HG02642 (cell line): ENCODE measurements at regions not wholly inside any gene's neighbourhood (a gene's known extent, or its start where the extent isn't known, plus 50 kb on each side); places are given as distances from the start of the nearest gene placed in this dataset.

Source experiments
- ATAC-seq: cut with Tn5 transposase; IDR thresholded peaks from one replicate; pipeline ENCODE4 v1.9.1; 2021; ENCODE audit warnings: mild to moderate bottlenecking; ENCODE audit not compliant: unreplicated experiment, poor library complexity

DNA sequence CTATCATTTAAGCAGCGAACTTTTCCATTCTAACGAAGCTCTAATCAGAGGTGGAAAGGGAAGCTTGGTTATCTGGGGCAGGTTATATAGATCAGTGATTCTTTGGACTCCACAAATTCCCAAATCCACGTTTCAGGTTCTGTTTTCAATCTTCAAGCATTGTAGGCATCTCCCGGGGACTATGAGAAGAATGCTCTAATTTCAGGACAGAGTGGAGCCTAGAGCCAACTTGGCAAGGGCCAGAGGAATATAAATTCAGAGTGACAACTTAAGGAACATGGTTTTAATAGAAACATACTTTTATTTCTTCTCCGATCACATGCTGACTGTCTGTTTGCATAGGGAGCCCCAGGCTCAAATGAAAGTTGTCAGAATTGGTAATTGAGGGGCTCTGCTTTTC is 514.0 kb upstream of the KLF4 start:
- no peak for ATAC-seq

DNA sequence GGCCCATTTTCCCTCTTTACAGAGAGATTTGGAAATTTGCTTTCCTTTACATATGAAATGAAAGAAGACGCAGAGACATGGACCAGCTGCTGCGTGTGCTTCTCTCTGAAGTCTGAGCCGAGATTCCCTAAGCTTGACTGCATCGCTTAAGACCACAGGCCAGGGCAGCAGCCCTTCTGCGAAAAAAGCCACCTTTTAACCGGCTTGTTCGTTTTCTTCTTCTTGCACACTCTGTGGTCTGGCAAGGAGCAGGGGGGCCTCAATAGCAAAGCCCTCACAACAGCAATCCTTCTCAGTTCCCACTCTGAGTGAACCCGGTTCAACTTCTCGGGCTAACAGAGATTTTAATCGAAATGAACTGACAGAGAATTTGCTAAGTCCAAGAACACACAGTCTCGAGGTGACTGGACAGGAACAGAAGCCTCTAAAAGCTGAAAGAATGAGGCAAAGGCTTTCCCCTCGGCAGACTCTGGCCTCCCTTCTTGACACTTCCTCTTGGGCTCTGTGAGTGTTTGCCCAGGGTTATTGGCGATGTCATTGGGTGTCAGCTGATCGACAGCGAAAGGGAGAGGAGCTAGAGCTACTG is 512.9 kb upstream of the KLF4 start:
- no peak for ATAC-seq

DNA sequence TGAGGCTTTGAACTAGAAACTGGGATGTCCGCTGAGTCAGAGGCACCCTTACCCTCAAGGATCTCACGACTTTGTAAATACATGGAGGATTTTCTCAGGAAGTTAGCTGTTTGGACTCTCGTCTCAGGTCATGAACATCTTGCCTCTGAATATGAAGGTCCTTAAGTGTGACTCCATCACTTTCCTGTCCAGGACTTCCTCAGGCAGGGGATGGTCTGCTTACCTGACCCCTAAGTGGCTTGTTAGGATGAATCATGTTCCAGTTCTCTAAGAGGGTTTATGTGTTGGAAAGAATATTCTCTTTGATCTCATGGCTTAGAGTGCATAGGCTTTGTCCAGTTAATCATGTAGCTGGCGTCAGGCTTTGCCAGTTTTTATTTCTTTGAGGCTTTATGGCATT is 511.7 kb upstream of the KLF4 start:
- ATAC-seq, result no peak

DNA sequence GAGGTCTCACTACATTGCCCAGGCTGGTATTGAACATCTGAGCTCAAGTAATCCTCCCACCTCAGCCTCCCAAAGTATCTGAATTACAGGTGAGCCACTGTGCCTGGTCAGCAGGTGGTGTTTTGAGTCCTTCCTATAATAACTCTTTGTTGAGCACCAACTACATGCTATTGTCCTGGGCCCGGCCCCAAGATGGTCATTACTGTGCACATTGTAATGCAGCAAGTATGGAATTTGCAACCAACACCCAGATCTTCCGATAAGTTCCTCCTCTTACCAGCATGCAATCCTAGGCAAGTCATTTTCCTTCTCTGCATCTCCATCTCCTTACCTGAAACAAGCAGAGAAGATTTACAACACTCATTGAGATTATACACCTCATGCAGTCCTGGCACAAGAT is 510.3 kb upstream of the KLF4 start:
- ATAC-seq, result no peak

DNA sequence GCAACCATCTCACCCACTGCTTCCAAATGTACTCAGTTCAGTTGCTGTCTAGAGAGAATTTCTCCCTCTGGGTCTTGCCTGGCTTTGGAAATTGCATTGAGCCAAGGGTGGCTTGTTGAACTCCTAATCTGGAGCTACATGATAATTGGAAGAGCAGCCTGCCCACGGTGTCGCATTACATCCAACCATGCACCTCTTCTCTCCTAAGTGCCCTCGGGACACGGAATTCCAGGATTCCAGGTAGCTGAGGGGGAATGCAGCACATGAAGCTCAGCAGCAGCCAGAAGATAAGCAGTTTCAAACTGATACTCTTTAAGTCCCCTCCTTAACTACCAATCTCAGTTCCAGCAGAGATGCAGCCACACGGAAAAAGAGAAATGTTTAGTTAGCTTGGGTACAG is 509.4 kb upstream of the KLF4 start:
- ATAC-seq, result no peak

DNA sequence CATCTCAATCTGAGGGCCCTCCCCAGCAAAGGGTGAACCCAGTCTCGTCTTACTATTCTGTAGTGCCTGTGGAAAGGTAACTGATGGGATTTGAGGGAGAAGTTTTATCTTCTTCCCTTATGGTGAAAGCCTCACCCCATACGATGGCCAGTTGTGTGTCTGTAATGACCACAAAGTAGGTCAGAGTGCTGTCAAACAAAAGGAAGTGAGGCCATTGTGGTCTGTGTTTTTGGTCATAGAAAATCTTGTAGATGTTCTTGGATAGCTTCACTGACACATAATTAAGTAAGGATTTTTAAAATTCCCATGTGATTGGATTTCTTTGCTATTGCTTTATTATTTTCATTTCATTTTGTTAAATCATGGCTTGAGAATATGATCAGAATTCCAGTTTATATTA is 505.1 kb upstream of the KLF4 start:
- ATAC-seq, result no peak

DNA sequence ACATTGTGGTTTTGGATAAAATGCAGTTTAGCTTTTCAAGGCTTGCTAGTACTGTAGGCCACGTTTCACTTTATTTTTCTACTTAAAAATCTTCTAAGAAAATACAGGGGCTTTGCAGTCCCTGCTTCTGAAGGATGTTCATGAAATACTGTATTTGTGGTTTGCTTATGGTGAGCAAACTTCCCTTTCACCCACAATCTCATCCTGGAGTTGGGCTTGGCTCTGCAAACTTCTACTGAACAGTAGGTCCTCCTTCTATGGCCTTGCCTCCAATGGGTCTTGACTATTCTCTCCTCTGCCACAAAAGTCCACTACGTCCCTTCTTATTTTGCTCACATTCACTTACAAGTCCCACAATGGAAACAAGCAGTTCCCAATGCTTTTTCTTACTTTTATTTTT is 502.7 kb upstream of the KLF4 start:
- ATAC-seq, result no peak

DNA sequence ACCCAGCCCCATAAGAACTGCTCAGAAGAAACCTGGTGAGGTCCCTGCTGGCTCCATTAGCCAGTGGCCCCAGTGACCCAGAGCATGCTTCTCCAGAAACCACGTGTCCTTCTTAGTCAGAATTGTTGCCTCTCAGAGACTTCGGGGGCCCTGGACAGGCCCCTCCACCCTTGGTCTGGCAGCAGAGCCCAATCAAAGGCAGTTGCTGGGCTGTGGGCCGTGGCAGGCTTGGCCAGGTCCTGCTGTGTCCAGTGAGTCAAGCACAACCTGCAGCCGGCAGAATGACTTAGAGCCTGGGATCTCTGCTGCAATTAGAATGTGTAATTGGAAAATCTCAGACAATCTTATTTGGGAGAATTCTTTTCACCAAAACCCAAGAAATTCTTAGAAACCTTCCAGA is 502.0 kb upstream of the KLF4 start:
- no peak for ATAC-seq

DNA sequence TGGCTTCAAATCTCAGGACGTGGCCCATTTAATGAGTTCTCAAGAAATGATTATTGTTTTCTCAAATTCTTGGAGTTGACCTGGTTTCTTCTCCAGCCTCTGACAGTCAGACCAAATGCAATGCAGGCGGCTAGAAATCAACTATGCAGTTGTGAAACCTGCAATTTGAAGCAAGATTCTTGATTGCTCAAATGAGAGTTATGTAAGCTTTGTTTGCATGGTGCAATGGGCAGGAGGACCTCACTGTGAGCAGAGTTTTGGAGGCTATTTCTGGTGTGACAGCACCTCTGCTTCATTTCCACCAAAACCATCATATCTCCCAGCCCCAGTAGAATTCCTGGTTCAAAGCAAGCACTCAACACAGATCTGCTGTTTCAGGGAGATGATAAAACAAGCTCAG is 500.0 kb upstream of the KLF4 start:
- no peak for ATAC-seq

DNA sequence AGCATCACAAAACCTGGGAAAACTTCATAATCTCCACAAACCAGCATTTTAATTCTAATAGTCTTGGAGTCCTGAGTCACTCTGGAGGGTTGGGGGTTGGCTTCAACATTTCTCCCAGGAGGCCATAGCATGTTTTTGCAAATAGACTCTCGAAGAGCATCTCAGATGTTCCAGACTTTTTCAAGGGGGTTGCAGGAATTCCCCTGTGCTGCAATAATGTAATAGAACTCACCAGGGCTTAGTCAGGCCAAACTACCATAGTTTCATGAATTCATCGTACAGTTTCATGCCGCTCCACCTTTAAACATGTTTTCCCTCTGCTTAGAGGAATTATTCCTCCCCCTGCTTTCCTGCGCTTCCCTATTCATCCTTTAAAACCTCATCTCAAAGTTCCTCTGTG is 499.5 kb upstream of the KLF4 start:
- no peak for ATAC-seq

DNA sequence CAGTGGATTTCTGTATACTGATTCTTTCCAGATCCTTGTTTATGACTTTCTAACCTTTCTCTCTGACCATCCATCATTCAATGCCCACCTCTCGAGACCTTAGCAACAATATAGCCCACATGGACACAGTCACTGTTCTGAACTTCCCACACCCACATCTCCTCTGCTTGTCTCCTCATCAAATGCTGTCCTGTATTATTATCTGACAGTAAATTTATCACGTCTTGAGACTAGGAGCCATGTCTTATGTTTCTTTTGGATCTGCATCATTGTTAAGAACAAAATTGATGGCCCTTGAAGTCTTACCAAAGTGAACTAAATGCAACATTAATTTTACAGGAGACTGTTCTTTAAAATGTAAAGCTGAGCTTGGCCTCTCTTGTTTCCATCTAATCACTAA is 495.4 kb upstream of the KLF4 start:
- no peak for ATAC-seq

DNA sequence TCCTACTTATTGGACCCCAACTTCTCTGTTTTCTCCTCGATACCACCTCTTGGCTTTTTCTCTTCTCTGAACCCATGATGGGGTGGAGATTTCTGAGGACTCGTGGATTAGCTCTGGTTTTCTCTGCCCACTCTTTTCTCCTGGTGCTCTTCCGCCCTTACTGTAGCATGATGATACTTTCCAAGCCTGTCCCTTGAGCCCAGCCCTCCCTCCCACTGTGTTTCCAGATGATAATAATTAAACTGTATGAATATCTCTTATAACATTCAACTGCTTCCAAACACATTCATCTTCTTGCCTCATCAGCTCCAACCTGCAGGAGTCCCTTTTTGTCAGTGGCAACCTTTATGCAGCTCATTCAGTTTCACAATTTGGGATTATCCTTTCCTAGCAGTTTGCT is 494.2 kb upstream of the KLF4 start:
- ATAC-seq, result no peak

DNA sequence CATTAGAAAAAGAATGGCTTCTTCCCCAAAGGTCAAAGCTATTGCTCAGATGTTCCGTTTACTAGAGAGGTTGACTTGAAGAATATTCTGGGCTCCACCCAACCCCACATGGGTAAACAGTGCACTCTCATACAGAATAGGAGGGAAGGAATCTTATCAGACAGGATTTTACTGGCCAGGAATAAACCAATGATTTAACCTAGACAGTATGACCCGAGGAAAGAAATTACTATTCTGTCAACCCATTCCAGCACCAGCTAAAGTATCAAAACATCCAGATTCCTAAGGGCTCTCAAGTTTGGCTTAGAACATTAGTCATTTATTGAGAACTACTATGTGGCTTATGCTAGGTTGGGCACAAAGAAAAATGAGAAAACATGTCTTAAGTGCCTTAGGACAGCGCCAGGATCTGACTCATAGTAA is 493.6 kb upstream of the KLF4 start:
- ATAC-seq, result no peak

DNA sequence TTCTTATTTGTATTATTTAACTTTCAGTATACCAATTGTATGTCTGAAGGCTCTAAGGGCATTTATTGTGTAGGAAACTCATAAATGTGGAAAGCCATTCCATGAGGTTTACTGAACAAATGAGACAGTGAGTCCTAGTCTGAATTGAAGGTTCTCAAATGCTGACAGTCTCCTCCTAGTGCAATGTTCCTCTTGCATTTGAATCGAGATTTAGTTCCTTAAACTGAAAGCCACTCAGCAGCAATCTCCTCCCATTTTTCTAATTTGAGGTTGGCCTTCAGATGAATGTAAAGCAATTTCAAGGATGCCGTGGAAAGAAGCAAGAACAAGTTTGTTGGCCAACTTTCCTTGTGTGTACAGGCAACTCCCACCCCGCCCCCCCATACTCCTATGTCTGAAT is 493.2 kb upstream of the KLF4 start:
- no peak for ATAC-seq

DNA sequence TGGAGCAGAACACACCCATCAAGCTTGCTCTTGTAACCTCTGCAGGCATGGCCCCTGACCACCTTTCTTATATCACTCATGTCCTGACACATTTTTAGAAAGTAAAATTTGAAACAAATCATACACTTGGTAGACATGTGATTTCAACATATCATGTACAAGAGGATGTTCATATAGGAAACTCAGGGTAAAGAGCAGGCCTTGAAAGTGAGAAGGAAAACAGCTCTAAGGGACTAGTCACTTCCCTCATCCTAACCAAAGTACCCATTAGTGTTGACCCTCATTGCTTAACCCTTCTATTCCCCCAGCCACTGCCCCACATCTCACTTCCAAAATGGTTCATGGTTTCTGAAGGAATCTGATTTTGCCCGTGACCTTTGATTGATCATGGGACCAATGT is 492.4 kb upstream of the KLF4 start:
- no peak for ATAC-seq

DNA sequence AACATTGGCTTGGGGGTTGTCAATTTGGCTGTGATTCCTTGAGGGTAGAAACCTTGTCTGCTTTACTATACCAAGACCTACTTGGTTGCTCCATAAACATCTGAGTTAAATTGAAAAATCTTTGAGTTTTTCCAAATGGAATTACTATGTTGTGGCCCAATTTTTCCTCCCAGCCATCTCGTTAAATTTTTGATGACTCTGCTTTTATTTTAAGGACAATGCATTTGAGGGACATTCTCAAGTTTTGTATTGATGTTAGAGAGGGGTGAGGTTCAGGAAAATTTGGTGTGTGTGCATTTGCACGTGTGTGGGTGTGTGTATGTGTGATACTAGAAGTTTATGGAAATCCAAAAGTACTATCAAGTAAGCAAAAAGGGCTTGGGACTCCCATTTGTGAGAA is 491.4 kb upstream of the KLF4 start:
- no peak for ATAC-seq

DNA sequence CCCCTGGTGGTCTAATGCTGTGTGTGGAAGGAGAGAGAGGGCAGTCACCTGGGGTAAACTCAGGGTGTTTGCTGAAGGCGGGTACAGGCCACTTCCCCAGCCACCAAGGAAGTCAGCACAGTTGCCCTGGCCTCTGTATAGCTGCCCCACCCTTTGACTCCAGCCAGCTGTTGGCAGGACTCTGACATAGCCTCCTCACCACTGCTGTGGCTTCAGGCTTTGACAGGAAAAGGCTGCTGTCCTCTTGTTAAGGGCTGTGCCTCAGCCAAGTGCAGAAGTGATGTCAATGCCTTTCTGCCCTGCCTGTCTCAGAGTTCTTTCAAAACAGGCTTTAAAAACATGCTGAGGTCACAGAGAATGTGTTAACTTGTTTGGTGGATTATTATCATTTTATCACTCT is 487.2 kb upstream of the KLF4 start:
- no peak for ATAC-seq

DNA sequence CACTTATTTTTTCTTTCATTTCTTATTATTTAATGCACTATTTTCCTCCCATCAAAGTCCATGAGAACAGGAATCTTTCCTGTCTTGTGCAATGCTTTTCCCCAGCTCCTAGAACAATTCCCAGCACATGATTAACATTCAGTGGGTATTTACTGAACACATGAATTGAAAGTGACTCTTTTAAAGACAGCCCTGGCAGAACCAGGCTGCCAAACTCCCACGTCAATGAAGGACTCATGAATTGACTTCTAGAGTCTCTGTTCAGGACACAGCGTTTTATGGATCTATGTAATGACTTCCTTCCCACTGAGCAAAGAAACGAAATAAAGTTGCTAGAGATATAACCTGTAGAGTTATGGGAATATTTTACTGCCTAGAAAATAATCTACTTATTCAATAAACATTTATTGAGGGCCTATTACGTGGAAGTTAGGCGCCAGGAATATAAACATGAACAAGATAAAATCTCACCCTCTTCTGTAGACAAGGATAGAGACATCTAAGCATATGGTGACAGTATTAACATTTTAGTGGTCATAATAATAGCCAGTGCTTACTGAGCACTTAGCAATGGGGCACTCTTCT is 485.9 kb upstream of the KLF4 start:
- ATAC-seq, result no peak

DNA sequence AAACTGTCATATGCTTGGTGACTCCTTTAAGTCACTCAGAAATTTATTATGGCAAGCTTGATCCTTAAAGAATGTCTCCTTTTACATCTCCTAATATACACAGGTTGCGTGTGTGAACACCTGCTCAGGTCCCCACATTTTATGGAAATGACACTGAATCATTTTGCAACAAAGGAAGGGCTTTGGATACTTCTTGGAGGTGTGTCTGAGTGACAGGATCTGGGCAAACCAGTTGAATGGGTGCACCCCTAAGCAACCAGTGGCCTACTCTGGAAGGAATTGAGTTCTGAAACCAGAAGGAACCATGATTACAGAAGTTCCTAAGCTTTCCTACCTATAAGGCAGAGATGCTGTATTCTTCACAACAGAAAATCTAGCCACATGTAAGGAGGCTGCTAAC is 483.9 kb upstream of the KLF4 start:
- no peak for ATAC-seq

DNA sequence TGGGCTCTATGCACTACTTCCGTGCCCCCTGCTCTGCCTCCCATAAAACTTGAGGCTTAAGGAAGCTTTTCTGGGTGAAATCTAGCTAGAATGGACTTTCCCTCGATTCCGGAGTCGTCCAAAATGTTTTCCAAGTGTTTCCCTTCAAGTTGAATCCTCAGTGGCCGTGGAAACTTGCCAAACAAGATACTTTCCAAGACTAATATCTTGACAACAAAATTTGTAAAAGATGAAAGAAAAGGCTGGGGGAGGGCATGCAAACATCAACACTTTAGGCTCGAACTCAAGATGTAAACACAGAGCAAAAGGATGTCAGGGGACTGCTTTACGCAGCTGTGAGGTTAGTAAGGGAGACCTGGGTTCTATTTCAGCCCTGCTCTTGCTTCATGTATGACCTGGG is 482.8 kb upstream of the KLF4 start:
- ATAC-seq, result no peak

DNA sequence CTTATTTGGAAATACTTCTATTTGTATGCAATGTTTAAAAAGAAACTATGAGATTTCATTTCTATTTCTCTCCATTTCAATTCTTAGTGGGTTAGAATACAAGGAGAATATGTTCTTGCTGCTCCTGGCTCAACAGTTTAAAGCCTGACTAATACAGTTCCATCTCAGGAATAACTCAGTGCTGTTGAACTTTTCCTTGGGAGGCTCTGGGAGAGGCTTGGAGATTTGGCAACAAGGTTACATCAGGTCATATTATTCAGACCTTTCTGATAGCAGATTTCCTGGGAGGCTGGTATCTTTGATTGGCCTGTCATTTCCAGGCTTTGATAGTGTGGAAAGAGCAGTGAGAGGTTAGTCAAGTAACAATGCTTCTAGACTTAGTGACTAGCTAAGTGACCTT is 481.7 kb upstream of the KLF4 start:
- ATAC-seq, result no peak

DNA sequence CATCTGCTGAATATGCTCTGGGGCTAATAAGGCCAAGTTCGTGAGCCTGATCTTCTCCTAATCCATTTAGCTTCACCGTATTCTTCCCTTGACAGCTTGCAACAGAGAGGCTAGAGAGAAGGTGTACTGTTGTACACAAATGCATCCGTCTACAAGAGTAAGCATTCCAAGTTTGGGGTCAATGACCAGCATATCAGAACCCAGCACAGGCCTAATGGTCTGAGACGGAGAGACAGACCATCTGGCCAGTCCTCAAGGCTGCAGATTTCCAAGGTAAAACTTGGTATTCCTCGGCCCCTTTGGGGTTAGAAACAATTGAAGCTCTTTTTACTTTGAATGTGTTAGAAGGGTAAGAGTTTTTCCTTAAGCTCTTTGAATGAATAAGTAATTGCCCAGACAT is 481.2 kb upstream of the KLF4 start:
- no peak for ATAC-seq

DNA sequence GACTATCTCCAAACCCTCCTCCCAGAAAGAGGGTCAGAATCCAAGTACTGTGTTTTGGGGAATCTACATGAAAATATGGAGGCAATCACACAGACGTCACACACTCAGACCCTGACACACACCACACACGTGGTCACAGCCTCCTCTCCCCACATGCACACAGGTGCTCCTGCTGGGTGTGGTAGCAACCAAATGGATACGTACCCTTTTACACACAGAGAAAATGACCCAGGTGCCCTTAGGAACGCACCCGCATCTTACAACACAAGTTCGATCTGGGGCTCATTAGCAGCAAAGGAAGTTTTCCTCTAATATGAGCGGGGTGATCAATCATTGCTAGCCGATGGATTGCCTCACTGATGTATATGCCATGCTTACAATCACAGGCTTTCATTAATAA is 480.2 kb upstream of the KLF4 start:
- ATAC-seq, result no peak
